H1 (cell line): ENCODE measurements at regions not wholly inside any gene's neighbourhood (a gene's known extent, or its start where the extent isn't known, plus 50 kb on each side); places are given as distances from the start of the nearest gene placed in this dataset.

Experiments
- CTCF ChIA-PET: fragments of 300-600 bp; sonication (Branson Sonifier 250); formaldehyde crosslinking; loops from one replicate; lab custom pipeline; 2021; ENCODE audit not compliant: partially characterized antibody; lab: Charles Lee
- POLR2A ChIA-PET: fragments of 300-600 bp; sonication (Branson Sonifier 250); formaldehyde crosslinking; loops from one replicate; lab custom pipeline; 2021; ENCODE audit warnings: inconsistent platforms; ENCODE audit not compliant: partially characterized antibody; lab: Charles Lee
- DNase-seq, 2 experiments: peaks; one replicate each; pipeline versions ENCODE4 v3.0.0 to v3.0.0-alpha.2; 2010 to 2022; ENCODE audit warnings: low spot score in 2 of 2, low read depth in 1 of 2, mixed read lengths in 1 of 2
- FAIRE-seq: peaks from 2 replicates; lab custom pipeline; 2011; peaks lifted over from hg19 to GRCh38; lab: Jason Lieb, UNC
- H2AFZ ChIP-seq: 2 replicates; pipeline ENCODE4 v1.8.1; 2012; ENCODE audit warnings: low read length, inconsistent platforms
- H2AK5ac ChIP-seq: 2 replicates; pipeline ENCODE4 v1.6.1; 2013; ENCODE audit warnings: low read depth, low read length
- H2BK120ac ChIP-seq: replicated peaks from 2 replicates; pipeline ENCODE3; 2013; ENCODE audit warnings: low read depth, low read length, inconsistent platforms
- H2BK12ac ChIP-seq: 2 replicates; pipeline ENCODE4 v1.6.1; 2013; ENCODE audit warnings: low read depth, low read length
- H2BK15ac ChIP-seq: 2 replicates; pipeline ENCODE4 v1.6.1; 2013; ENCODE audit warnings: low read length
- H2BK20ac ChIP-seq: 2 replicates; pipeline ENCODE4 v1.6.1; 2013; ENCODE audit warnings: low read length
- H2BK5ac ChIP-seq: 2 replicates; pipeline ENCODE4 v1.6.1; 2013; ENCODE audit warnings: low read depth, low read length
- H3K14ac ChIP-seq: 2 replicates; pipeline ENCODE4 v1.6.1; 2013; ENCODE audit warnings: inconsistent platforms; ENCODE audit not compliant: insufficient read length
- H3K18ac ChIP-seq: 2 replicates; pipeline ENCODE4 v1.6.1; 2013; ENCODE audit warnings: low read length; ENCODE audit errors: extremely low read depth
- H3K23ac ChIP-seq: 2 replicates; pipeline ENCODE4 v1.6.1; 2013; ENCODE audit warnings: inconsistent platforms; ENCODE audit not compliant: insufficient read length
- H3K23me2 ChIP-seq: 2 replicates; pipeline ENCODE4 v1.6.1; 2013; ENCODE audit warnings: low read depth, low read length
- H3K27ac ChIP-seq: 2 replicates; pipeline ENCODE4 v1.6.1; 2011; ENCODE audit warnings: low read depth, low read length, inconsistent platforms
- H3K27me3 ChIP-seq, 4 experiments: replicated peaks in 1 of 4; 1 replicate in 1 of 4; 2 replicates in 3 of 4; pipeline versions ENCODE4 v1.6.1 to v1.8.1; 2011 to 2013; ENCODE audit warnings: low read length in 3 of 4, mild to moderate bottlenecking in 3 of 4, inconsistent platforms in 2 of 4, mixed read lengths in 2 of 4, moderate library complexity in 1 of 4; ENCODE audit not compliant: control insufficient read depth in 3 of 4, insufficient read depth in 3 of 4; ENCODE audit errors: extremely low read depth in 1 of 4
- H3K36me3 ChIP-seq, 4 experiments: 2 replicates each; pipeline versions ENCODE4 v1.6.1 to v1.8.1; 2011 to 2013; ENCODE audit warnings: mild to moderate bottlenecking in 4 of 4, low read length in 3 of 4, moderate library complexity in 2 of 4, control low read depth in 1 of 4, inconsistent platforms in 1 of 4; ENCODE audit not compliant: insufficient read depth in 4 of 4, control insufficient read depth in 2 of 4
- H3K4ac ChIP-seq: replicated peaks from 2 replicates; pipeline ENCODE3; 2013; ENCODE audit warnings: low read length, low read depth, mixed read lengths, inconsistent platforms; ENCODE audit not compliant: insufficient read length
- H3K4me1 ChIP-seq, 4 experiments: replicated peaks in 1 of 4; 1 replicate in 1 of 4; 2 replicates in 3 of 4; pipeline versions ENCODE4 v1.6.1 to v1.8.1; 2011 to 2013; ENCODE audit warnings: low read length in 3 of 4, inconsistent platforms in 2 of 4, mixed read lengths in 1 of 4; ENCODE audit not compliant: insufficient read depth in 4 of 4, control insufficient read depth in 3 of 4
- H3K4me2 ChIP-seq, 2 experiments: 2 replicates each; pipeline versions ENCODE4 v1.6.1 to v1.8.1; 2011 to 2013; ENCODE audit warnings: low read depth in 2 of 2, low read length in 2 of 2, control low read depth in 1 of 2, inconsistent platforms in 1 of 2, mild to moderate bottlenecking in 1 of 2; ENCODE audit not compliant: insufficient read depth in 1 of 2
- H3K4me3 ChIP-seq, 4 experiments: fragments of 200-600, 300-600 bp in 1 of 4; sonication (generic), shearing (Covaris generic), sonication (Bioruptor Twin) in 1 of 4; 2 replicates each; pipeline versions ENCODE4 v1.5.1 to v1.8.1; 2011 to 2016; ENCODE audit warnings: low read length in 4 of 4, low read depth in 3 of 4, control low read depth in 2 of 4, inconsistent platforms in 2 of 4, mild to moderate bottlenecking in 2 of 4, mixed read lengths in 1 of 4, moderate library complexity in 1 of 4; ENCODE audit not compliant: insufficient read depth in 2 of 4; ENCODE audit errors: extremely low read depth in 1 of 4
- H3K56ac ChIP-seq: replicated peaks from 2 replicates; pipeline ENCODE3; 2013; ENCODE audit warnings: low read depth, mild to moderate bottlenecking, mixed read lengths, low read length, inconsistent platforms; ENCODE audit not compliant: insufficient read length
- H3K79me1 ChIP-seq: 2 replicates; pipeline ENCODE4 v1.6.1; 2013; ENCODE audit warnings: low read depth, low read length, control low read depth
- H3K79me2 ChIP-seq, 2 experiments: 2 replicates each; pipeline versions ENCODE4 v1.6.1 to v1.8.1; 2012 to 2013; ENCODE audit warnings: low read length in 2 of 2, mild to moderate bottlenecking in 2 of 2, inconsistent platforms in 1 of 2; ENCODE audit not compliant: insufficient read depth in 2 of 2, control insufficient read depth in 1 of 2
- H3K9ac ChIP-seq, 4 experiments: replicated peaks in 1 of 4; 1 replicate in 1 of 4; 2 replicates in 3 of 4; pipeline versions ENCODE4 v1.6.1 to v1.8.1; 2011 to 2013; ENCODE audit warnings: low read depth in 3 of 4, low read length in 3 of 4, control low read depth in 2 of 4, mild to moderate bottlenecking in 2 of 4, moderate library complexity in 2 of 4, inconsistent platforms in 1 of 4; ENCODE audit errors: extremely low read depth in 1 of 4
- H3K9me3 ChIP-seq, 2 experiments: 2 replicates each; pipeline versions ENCODE4 v1.6.1 to v1.8.1; 2012 to 2013; ENCODE audit warnings: mild to moderate bottlenecking in 2 of 2, moderate library complexity in 2 of 2, control low read depth in 1 of 2, inconsistent platforms in 1 of 2, low read depth in 1 of 2, low read length in 1 of 2, mixed read lengths in 1 of 2; ENCODE audit not compliant: insufficient read depth in 2 of 2
- H4K20me1 ChIP-seq, 2 experiments: replicated peaks in 1 of 2; 2 replicates each; pipeline versions ENCODE3 to v1.8.1; 2011 to 2013; ENCODE audit warnings: inconsistent platforms in 2 of 2, low read length in 2 of 2, mild to moderate bottlenecking in 1 of 2; ENCODE audit not compliant: insufficient read depth in 2 of 2, control insufficient read depth in 1 of 2
- H4K5ac ChIP-seq: 2 replicates; pipeline ENCODE4 v1.6.1; 2013; ENCODE audit warnings: low read length, low read depth, mixed read lengths, inconsistent platforms; ENCODE audit not compliant: insufficient read length
- H4K8ac ChIP-seq: 2 replicates; pipeline ENCODE4 v1.8.0; 2013; ENCODE audit warnings: mild to moderate bottlenecking, moderate library complexity, low read length, inconsistent platforms; ENCODE audit not compliant: insufficient read depth; ENCODE audit errors: extremely low read depth
- H4K91ac ChIP-seq: replicated peaks from 2 replicates; pipeline ENCODE3; 2013; ENCODE audit warnings: low read length, mixed read lengths, inconsistent platforms; ENCODE audit not compliant: insufficient read length
- EGR1 ChIP-seq: IDR thresholded peaks from 2 replicates; pipeline ENCODE4 v1.6.1; 2011; ENCODE audit warnings: low read depth, low read length, borderline replicate concordance
- JUN ChIP-seq: IDR thresholded peaks from 2 replicates; pipeline ENCODE4 v1.6.1; 2011; ENCODE audit warnings: low read depth, mild to moderate bottlenecking, improper control_type of control experiment, low read length
- JUND ChIP-seq: IDR thresholded peaks from 2 replicates; pipeline ENCODE4 v1.6.1; 2011; ENCODE audit warnings: mild to moderate bottlenecking, improper control_type of control experiment, low read length
- NANOG ChIP-seq: IDR thresholded peaks from 2 replicates; pipeline ENCODE4 v1.6.1; 2011; ENCODE audit warnings: low read length, low read depth, mild to moderate bottlenecking, inconsistent platforms; ENCODE audit not compliant: insufficient read depth, poor library complexity, severe bottlenecking
- NRF1 ChIP-seq: IDR thresholded peaks from 2 replicates; pipeline ENCODE4 v1.6.1; 2011; ENCODE audit warnings: mild to moderate bottlenecking, low read depth, low read length, improper control_type of control experiment
- POLR2A ChIP-seq, 2 experiments: IDR thresholded peaks; 1 replicate in 1 of 2; 2 replicates in 1 of 2; pipeline ENCODE4 v1.6.1; 2011; ENCODE audit warnings: low read depth in 2 of 2, low read length in 2 of 2, mild to moderate bottlenecking in 2 of 2; ENCODE audit errors: control extremely low read depth in 1 of 2
- SP1 ChIP-seq: IDR thresholded peaks from 2 replicates; pipeline ENCODE4 v1.6.1; 2011; ENCODE audit warnings: low read depth, low read length
- WGBS, 2 experiments: shearing (Covaris generic) in 1 of 2; methylation state at CpG; one replicate each; pipeline versions ENCODE4 v1.1.6 to v1.1.7; 2013 to 2015; ENCODE audit warnings: low lambda C conversion rate in 2 of 2, mixed read lengths in 2 of 2, inconsistent platforms in 1 of 2, low coverage in 1 of 2, missing lambda C conversion rate in 1 of 2; ENCODE audit not compliant: insufficient replicate concordance in 2 of 2, insufficient coverage in 1 of 2, insufficient read length in 1 of 2; ENCODE audit errors: extremely low coverage in 1 of 2, missing lambda C conversion rate in 1 of 2; 5-methylcytosine and 5-hydroxymethylcytosine counted together

DNA sequence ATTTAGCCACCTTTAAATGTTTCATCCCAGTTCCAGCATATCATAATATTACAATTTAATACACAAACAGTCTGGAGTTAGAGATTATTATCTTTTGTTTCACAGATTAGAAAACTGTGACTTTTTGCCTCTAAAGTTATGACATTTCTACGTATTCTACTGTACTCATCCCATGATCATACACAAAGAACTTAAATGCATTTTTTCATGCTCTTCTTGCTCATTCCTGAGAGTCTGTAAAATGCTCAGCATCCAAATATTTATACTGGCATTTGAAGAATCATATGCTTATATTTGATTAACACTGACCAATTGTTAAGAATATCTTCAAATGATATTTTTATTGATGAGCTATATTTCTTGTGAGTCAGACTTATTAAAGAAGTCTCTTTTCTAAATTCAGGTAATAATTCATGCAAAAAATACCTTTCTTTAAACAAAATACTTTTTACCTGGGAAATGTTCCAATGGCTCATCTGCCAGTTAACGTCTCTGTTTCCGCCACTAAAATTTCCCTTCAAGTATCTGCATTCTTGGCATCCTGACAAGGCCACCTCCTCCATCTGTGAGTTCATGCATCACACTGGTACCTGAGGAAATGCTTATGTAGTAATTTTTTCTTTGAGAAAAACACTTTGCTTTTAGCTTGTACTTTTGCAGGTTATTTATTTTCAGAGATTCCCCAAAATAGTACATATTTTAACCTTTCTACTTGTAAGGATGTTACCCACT lies 139.6 kb upstream of the RASA1 start:
- H3K36me3 ChIP-seq: no peaks in the 10 kb centered on the region
- no peaks in the 10 kb centered on the region for H3K79me2 ChIP-seq
- no peak overlapping the region for H3K4me2 ChIP-seq
- H3K23me2 ChIP-seq: no peaks in the 10 kb centered on the region
- no peak overlapping the region for H3K27ac ChIP-seq
- no peak for DNase-seq
- H3K9me3 ChIP-seq: no peaks in the 10 kb centered on the region
- no peak overlapping the region; a peak in 1 of 7 replicates for H3K9ac ChIP-seq
- no peak overlapping the region for H2BK15ac ChIP-seq
- no peak overlapping the region for H4K5ac ChIP-seq
- no peak overlapping the region for H4K8ac ChIP-seq
- no peak overlapping the region for H3K23ac ChIP-seq
- no peaks in the 10 kb centered on the region for H4K20me1 ChIP-seq
- H2BK5ac ChIP-seq: no peak overlapping the region
- H3K4ac ChIP-seq: no peak overlapping the region
- H3K27me3 ChIP-seq: no peaks in the 10 kb centered on the region
- H2BK20ac ChIP-seq: no peak overlapping the region
- ChIA-PET POLR2A (no interaction called here), CTCF (interaction anchor here (1.5 kb wide), 1 partner anchor 10 kb away, joined by 7 read pairs; no protein-coding TSS in a partner anchor)
- no peak overlapping the region for H3K14ac ChIP-seq
- 90% methylated on average over 3 of the region's 3 CpGs; no CpG with 5 or more reads in 1 of the 2 experiments for WGBS, 2 experiments
- no peak overlapping the region for H2BK120ac ChIP-seq
- no peaks in the 10 kb centered on the region for H3K4me1 ChIP-seq
- no peak overlapping the region for H3K18ac ChIP-seq
- no peaks in the 10 kb centered on the region for H3K79me1 ChIP-seq
- no peak overlapping the region for H3K56ac ChIP-seq
- H4K91ac ChIP-seq: no peak overlapping the region
- H2AK5ac ChIP-seq: no peak overlapping the region
- H2AFZ ChIP-seq: no peak overlapping the region
- no peak for FAIRE-seq
- H3K4me3 ChIP-seq: no peak overlapping the region
- H2BK12ac ChIP-seq: no peak overlapping the region
- TF ChIP-seq NRF1 (no peak), JUND (no peak), POLR2A (IDR thresholded peaks at IDR 0.05; ENCODE audit: control extremely low read depth in 1 of 2, low read depth in 2 of 2, low read length in 2 of 2) (no peak), SP1 (no peak), JUN (no peak), NANOG (no peak), EGR1 (no peak)
